GM23248 (cell line): ENCODE measurements at regions not wholly inside any gene's neighbourhood (a gene's known extent, or its start where the extent isn't known, plus 50 kb on each side); places are given as distances from the start of the nearest gene placed in this dataset.

Source experiments
- DNase-seq: peaks from one replicate; pipeline ENCODE4 v3.0.0-alpha.2; 2015
- H2AFZ ChIP-seq: fragments of 200-600 bp; sonication (generic); 2 replicates; pipeline ENCODE4 v1.6.1; 2016; ENCODE audit warnings: antibody characterized with exemption
- H3F3A ChIP-seq: fragments of 200-600 bp; sonication (generic); 2 replicates; pipeline ENCODE4 v1.6.1; 2016; ENCODE audit warnings: mild to moderate bottlenecking, antibody characterized with exemption, mixed run types; ENCODE audit not compliant: insufficient read depth
- H3K27ac ChIP-seq: fragments of 200-600 bp; sonication (generic); 2 replicates; pipeline ENCODE4 v1.5.1; 2016; ENCODE audit warnings: mild to moderate bottlenecking
- H3K27me3 ChIP-seq: fragments of 200-600 bp; sonication (generic); replicated peaks from 2 replicates; pipeline ENCODE4 v1.6.1; 2016; ENCODE audit warnings: mild to moderate bottlenecking; ENCODE audit not compliant: insufficient read depth
- H3K36me3 ChIP-seq: fragments of 200-600 bp; sonication (generic); 2 replicates; pipeline ENCODE4 v1.6.1; 2016; ENCODE audit warnings: low read depth, mild to moderate bottlenecking
- H3K4me1 ChIP-seq: fragments of 200-600 bp; sonication (generic); 2 replicates; pipeline ENCODE4 v1.6.1; 2016; ENCODE audit warnings: mild to moderate bottlenecking; ENCODE audit not compliant: insufficient read depth
- H3K4me2 ChIP-seq: fragments of 200-600 bp; sonication (generic); one replicate; pipeline ENCODE4 v1.6.1; 2016; ENCODE audit warnings: mild to moderate bottlenecking; ENCODE audit not compliant: unreplicated experiment
- H3K4me3 ChIP-seq: fragments of 200-600 bp; sonication (generic); 2 replicates; pipeline ENCODE4 v1.5.1; 2016; ENCODE audit warnings: mild to moderate bottlenecking
- H3K79me2 ChIP-seq: fragments of 200-600 bp; sonication (generic); 2 replicates; pipeline ENCODE4 v1.6.1; 2016; ENCODE audit warnings: mild to moderate bottlenecking; ENCODE audit not compliant: insufficient read depth
- H3K9ac ChIP-seq: fragments of 200-600 bp; sonication (generic); 2 replicates; pipeline ENCODE4 v1.6.1; 2016; ENCODE audit warnings: mild to moderate bottlenecking
- H3K9me2 ChIP-seq: fragments of 200-600 bp; sonication (generic); 2 replicates; pipeline ENCODE4 v1.6.1; 2016; ENCODE audit warnings: mixed run types, mild to moderate bottlenecking, moderate library complexity; ENCODE audit not compliant: insufficient read depth
- H3K9me3 ChIP-seq: fragments of 200-600 bp; sonication (generic); one replicate; pipeline ENCODE4 v1.6.1; 2017; ENCODE audit warnings: low read depth
- H4K20me1 ChIP-seq: fragments of 200-600 bp; sonication (generic); 2 replicates; pipeline ENCODE4 v1.6.0; 2016; ENCODE audit not compliant: insufficient read depth
- EZH2 ChIP-seq: fragments of 200-600 bp; sonication (generic); IDR thresholded peaks from 2 replicates; pipeline ENCODE4 v1.6.1; 2018; ENCODE audit warnings: antibody characterized with exemption, mild to moderate bottlenecking; ENCODE audit not compliant: insufficient read depth, poor library complexity, severe bottlenecking
- EZH2phosphoT487 ChIP-seq: fragments of 200-600 bp; sonication (generic); IDR thresholded peaks from 2 replicates; pipeline ENCODE4 v1.6.1; 2018; ENCODE audit warnings: antibody characterized with exemption, moderate library complexity, mild to moderate bottlenecking, low read depth; ENCODE audit not compliant: insufficient read depth
- WGBS, 2 experiments: methylation state at CpG; one replicate each; pipeline ENCODE4 v1.1.6; 2015 to 2017; ENCODE audit warnings: low lambda C conversion rate in 2 of 2, low coverage in 1 of 2; ENCODE audit errors: missing lambda C conversion rate in 2 of 2; 5-methylcytosine and 5-hydroxymethylcytosine counted together
- in situ Hi-C: fragments of 300-500 bp; cut with MboI; formaldehyde crosslinking; loops from 2 replicates; pipeline ENCODE4 v1.15.0; 2020

DNA sequence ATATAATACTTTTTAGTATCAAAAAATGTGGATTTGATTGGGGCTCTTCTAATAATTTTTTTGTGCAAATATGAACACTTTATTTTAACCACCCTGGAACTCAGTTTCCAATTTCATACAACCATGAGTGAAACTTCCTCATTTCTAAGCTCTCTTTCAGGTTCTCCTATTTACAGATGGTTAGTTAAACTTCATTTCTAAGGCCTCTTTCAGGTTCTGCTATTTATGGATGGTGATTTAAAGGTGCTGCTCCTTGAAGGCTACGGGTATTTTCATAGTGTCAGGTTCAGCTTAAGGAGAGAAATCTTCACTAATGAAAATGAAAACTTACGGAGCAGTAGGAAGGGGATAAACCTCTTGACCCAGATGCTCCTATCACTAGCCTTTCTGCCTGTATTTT is 568.3 kb downstream of the KIF20B start:
- Histone ChIP-seq H3F3A (no peaks in the 10 kb centered on the region), H3K79me2 (no peaks in the 10 kb centered on the region), H3K4me3 (no peak overlapping the region), H3K27ac (no peak overlapping the region), H3K4me1 (no peaks in the 10 kb centered on the region), H3K27me3 (no peaks in the 10 kb centered on the region), H3K9ac (no peak overlapping the region), H4K20me1 (no peaks in the 10 kb centered on the region), H3K9me2 (no peaks in the 10 kb centered on the region), H3K4me2 (no peak overlapping the region), H2AFZ (no peak overlapping the region), H3K36me3 (no peaks in the 10 kb centered on the region), H3K9me3 (no peaks in the 10 kb centered on the region)
- no peak for DNase-seq
- WGBS, 2 experiments = 9 to 10% methylated on average over 2 of the region's 2 CpGs
- in situ Hi-C loops = no loop called here
- TF ChIP-seq EZH2phosphoT487 = no peak
- TF ChIP-seq EZH2 = no peak

DNA sequence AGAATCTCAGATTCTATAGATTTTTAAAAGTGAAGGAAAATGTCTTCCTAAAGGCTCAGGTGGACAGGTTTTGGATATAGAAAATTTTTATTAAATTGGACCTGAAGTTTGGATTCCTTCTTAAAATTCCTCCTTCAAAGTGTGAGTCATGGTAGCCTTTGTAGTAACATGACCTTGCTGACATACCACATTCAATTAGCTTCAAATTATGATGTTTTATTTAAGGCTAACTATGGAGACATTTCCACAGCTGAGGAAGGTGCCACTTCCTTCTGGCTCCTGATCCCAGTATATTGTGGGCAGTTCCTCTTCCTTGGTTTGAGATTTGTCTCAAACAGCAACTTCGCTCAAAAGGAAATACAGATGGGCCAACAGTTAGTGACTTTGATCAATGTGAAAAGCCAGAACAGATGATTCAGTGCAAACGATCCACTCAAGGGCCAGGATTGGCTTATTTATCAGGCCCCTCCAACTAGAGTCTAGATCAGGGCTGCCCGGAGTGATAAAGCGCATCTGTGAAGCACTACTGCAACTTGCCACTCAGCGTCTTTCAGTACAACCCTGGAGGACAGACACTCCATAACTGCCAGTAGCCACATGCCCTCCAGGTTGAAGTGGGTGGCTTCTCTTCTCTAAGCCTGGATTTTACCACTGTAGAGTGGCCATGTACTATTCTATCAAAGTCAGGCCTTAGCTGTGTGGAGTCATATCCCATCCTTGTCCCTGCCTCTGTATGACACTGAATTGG is 573.5 kb downstream of the KIF20B start:
- H3F3A ChIP-seq = no peaks in the 10 kb centered on the region
- H3K27ac ChIP-seq = no peak overlapping the region
- no peaks in the 10 kb centered on the region for H3K4me1 ChIP-seq
- WGBS, 2 experiments = 31 to 37% methylated on average over 5 of the region's 5 CpGs
- no peak overlapping the region for H3K4me2 ChIP-seq
- H3K9ac ChIP-seq = no peak overlapping the region
- H3K27me3 ChIP-seq = no peaks in the 10 kb centered on the region
- TF ChIP-seq EZH2 = no peak
- no peak for TF ChIP-seq EZH2phosphoT487
- no peaks in the 10 kb centered on the region for H3K79me2 ChIP-seq
- DNase-seq = no peak
- no peaks in the 10 kb centered on the region for H3K36me3 ChIP-seq
- no peak overlapping the region for H3K4me3 ChIP-seq
- H2AFZ ChIP-seq = no peak overlapping the region
- no peaks in the 10 kb centered on the region for H3K9me3 ChIP-seq
- H3K9me2 ChIP-seq = no peaks in the 10 kb centered on the region
- no peaks in the 10 kb centered on the region for H4K20me1 ChIP-seq
- in situ Hi-C loops = no loop called here

DNA sequence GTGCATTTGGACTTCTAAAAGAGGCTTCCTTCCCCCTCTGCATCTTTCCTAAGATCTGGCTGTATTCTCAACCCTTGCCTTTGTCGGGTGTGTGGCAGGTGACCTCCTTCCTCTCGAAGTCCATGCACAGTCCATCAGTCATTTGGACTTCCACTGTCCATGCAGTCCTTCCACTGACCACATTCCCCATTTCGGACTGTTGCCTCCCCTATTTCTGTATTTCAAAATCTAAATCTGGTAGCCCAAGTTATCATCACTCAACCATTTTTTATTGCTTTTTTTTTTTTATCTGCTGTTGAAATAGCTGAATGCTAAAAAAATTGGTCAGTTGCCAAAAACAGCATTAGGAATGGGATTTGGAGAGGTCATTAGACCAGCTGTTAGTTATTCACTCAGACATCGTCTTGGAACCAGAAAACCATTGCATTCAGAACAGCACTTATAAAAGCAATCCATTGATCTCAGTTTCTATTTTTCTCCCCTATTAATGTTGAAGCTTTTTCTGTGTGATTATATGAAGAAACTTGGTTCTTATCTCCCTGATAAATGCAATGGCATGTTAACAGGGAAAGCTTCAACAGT is 575.6 kb downstream of the KIF20B start:
- H4K20me1 ChIP-seq = no peaks in the 10 kb centered on the region
- no peaks in the 10 kb centered on the region for H3K79me2 ChIP-seq
- no peak for DNase-seq
- WGBS, 2 experiments = 3% methylated on average over 4 of the region's 4 CpGs
- H2AFZ ChIP-seq = no peak overlapping the region
- TF ChIP-seq EZH2 (no peak), EZH2phosphoT487 (no peak)
- H3K27me3 ChIP-seq = no peaks in the 10 kb centered on the region
- no peaks in the 10 kb centered on the region for H3K9me2 ChIP-seq
- H3K36me3 ChIP-seq = no peaks in the 10 kb centered on the region
- no peak overlapping the region for H3K9ac ChIP-seq
- H3K4me2 ChIP-seq = no peak overlapping the region
- H3K27ac ChIP-seq = no peak overlapping the region
- H3K9me3 ChIP-seq = no peaks in the 10 kb centered on the region
- in situ Hi-C loops = no loop called here
- H3K4me1 ChIP-seq = no peaks in the 10 kb centered on the region
- no peaks in the 10 kb centered on the region for H3F3A ChIP-seq
- no peak overlapping the region for H3K4me3 ChIP-seq

- Histone ChIP-seq H3F3A (no peaks in the 10 kb centered on the region), H4K20me1 (no peaks in the 10 kb centered on the region), H3K9me2 (no peaks in the 10 kb centered on the region), H3K9me3 (no peaks in the 10 kb centered on the region), H3K79me2 (no peaks in the 10 kb centered on the region), H3K27ac (no peak overlapping the region), H3K4me3 (no peak overlapping the region), H3K4me2 (no peak overlapping the region), H3K4me1 (no peaks in the 10 kb centered on the region), H3K9ac (no peak overlapping the region), H3K36me3 (no peaks in the 10 kb centered on the region), H3K27me3 (no peaks in the 10 kb centered on the region), H2AFZ (no peak overlapping the region)
- no peak for DNase-seq
- WGBS, 2 experiments = 0 to 5% methylated on average over 2 of the region's 2 CpGs
- in situ Hi-C loops = no loop called here
- TF ChIP-seq EZH2 = no peak
- TF ChIP-seq EZH2phosphoT487 = no peak
These were observed 571.4 kb downstream of the HTR7 start for GRCh38 chr10:90286406-90286805.
